IMR-90 (cell line): ENCODE measurements at regions not wholly inside any gene's neighbourhood (a gene's known extent, or its start where the extent isn't known, plus 50 kb on each side); places are given as distances from the start of the nearest gene placed in this dataset.

Experiments
- ATAC-seq: fragments of 200-7000 bp; cut with Tn5 transposase; 2 replicates; pipeline ENCODE4 v1.9.1; 2020; ENCODE audit warnings: low read depth, mild to moderate bottlenecking, moderate library complexity
- BruUV-seq: library from RNA; stranded (reverse); fragments of 400-500 nt; replicated peaks from 2 replicates; lab custom pipeline; 2021; lab: Mats Ljungman, UMichigan
- CTCF ChIA-PET: fragments of 300-600 bp; formaldehyde crosslinking; extraction: SDS; loops from one replicate; lab custom pipeline; 2021; ENCODE audit warnings: antibody characterized with exemption; lab: Yijun Ruan, JAX
- POLR2A ChIA-PET: fragments of 300-600 bp; sonication (Branson Sonifier 250); formaldehyde crosslinking; loops from one replicate; lab custom pipeline; 2022; ENCODE audit warnings: antibody characterized with exemption; ENCODE audit not compliant: unreplicated experiment; lab: Charles Lee
- DNase-seq: peaks from one replicate; pipeline ENCODE4 v3.0.0; 2013
- H2AFZ ChIP-seq: replicated peaks from 2 replicates; pipeline ENCODE3; 2013; ENCODE audit warnings: low read length, mild to moderate bottlenecking; ENCODE audit not compliant: poor library complexity
- H2AK5ac ChIP-seq: 2 replicates; pipeline ENCODE4 v1.6.1; 2013; ENCODE audit warnings: low read depth, low read length, inconsistent platforms
- H2AK9ac ChIP-seq: replicated peaks from 2 replicates; pipeline ENCODE3; 2013; ENCODE audit warnings: mild to moderate bottlenecking, low read depth, low read length, moderate library complexity; ENCODE audit not compliant: poor library complexity
- H2BK120ac ChIP-seq: 2 replicates; pipeline ENCODE4 v1.6.1; 2013; ENCODE audit warnings: low read depth, low read length, inconsistent platforms
- H2BK15ac ChIP-seq: 3 replicates; pipeline ENCODE4 v1.6.1; 2013; ENCODE audit warnings: low read depth, low read length, inconsistent platforms
- H2BK20ac ChIP-seq: 2 replicates; pipeline ENCODE4 v1.6.1; 2013; ENCODE audit warnings: low read depth, mild to moderate bottlenecking, inconsistent platforms, low read length, moderate library complexity
- H2BK5ac ChIP-seq: 2 replicates; pipeline ENCODE4 v1.6.1; 2013; ENCODE audit warnings: mild to moderate bottlenecking, low read depth, low read length, inconsistent platforms; ENCODE audit not compliant: poor library complexity, severe bottlenecking
- H3K14ac ChIP-seq: replicated peaks from 2 replicates; pipeline ENCODE4 v1.6.1; 2013; ENCODE audit warnings: low read depth, low read length, inconsistent platforms
- H3K18ac ChIP-seq: 2 replicates; pipeline ENCODE4 v1.6.1; 2013; ENCODE audit warnings: low read depth, low read length, control low read depth
- H3K23ac ChIP-seq: 2 replicates; pipeline ENCODE4 v1.6.1; 2013; ENCODE audit warnings: low read depth, low read length, inconsistent platforms
- H3K27ac ChIP-seq: 2 replicates; pipeline ENCODE4 v1.5.1; 2013; ENCODE audit warnings: mild to moderate bottlenecking, control low read depth, low read length; ENCODE audit not compliant: insufficient read depth
- H3K27me3 ChIP-seq: 2 replicates; pipeline ENCODE4 v1.6.1; 2013; ENCODE audit warnings: low read length; ENCODE audit not compliant: control insufficient read depth, insufficient read depth
- H3K36me3 ChIP-seq: 2 replicates; pipeline ENCODE4 v1.6.1; 2013; ENCODE audit warnings: low read length, mixed read lengths; ENCODE audit not compliant: control insufficient read depth, insufficient read depth
- H3K4ac ChIP-seq: 2 replicates; pipeline ENCODE4 v1.6.1; 2013; ENCODE audit warnings: low read depth, low read length, inconsistent platforms
- H3K4me1 ChIP-seq: 2 replicates; pipeline ENCODE4 v1.6.1; 2013; ENCODE audit warnings: low read length, mixed read lengths; ENCODE audit not compliant: control insufficient read depth, insufficient read depth
- H3K4me2 ChIP-seq: 2 replicates; pipeline ENCODE4 v1.6.1; 2013; ENCODE audit warnings: low read depth, mild to moderate bottlenecking, control low read depth, low read length, moderate library complexity
- H3K4me3 ChIP-seq: 2 replicates; pipeline ENCODE4 v1.5.1; 2013; ENCODE audit warnings: low read depth, mild to moderate bottlenecking, control low read depth, low read length, moderate library complexity; ENCODE audit not compliant: insufficient read depth
- H3K56ac ChIP-seq: 2 replicates; pipeline ENCODE4 v1.6.1; 2013; ENCODE audit warnings: low read length, inconsistent platforms; ENCODE audit not compliant: insufficient read depth; ENCODE audit errors: extremely low read depth
- H3K79me1 ChIP-seq, 2 experiments: 2 replicates each; pipeline ENCODE4 v1.6.1; 2013; ENCODE audit warnings: low read length in 2 of 2, inconsistent platforms in 1 of 2, low read depth in 1 of 2
- H3K9ac ChIP-seq: 2 replicates; pipeline ENCODE4 v1.6.1; 2013; ENCODE audit warnings: low read depth, low read length, control low read depth
- H3K9me1 ChIP-seq: 2 replicates; pipeline ENCODE4 v1.6.1; 2013; ENCODE audit warnings: low read length, inconsistent platforms; ENCODE audit not compliant: insufficient read depth
- H3K9me3 ChIP-seq: 2 replicates; pipeline ENCODE4 v1.6.1; 2013; ENCODE audit warnings: low read length; ENCODE audit not compliant: control insufficient read depth, insufficient read depth
- H4K20me1 ChIP-seq: 2 replicates; pipeline ENCODE4 v1.6.1; 2013; ENCODE audit warnings: low read length, inconsistent platforms; ENCODE audit not compliant: insufficient read depth
- H4K5ac ChIP-seq: 2 replicates; pipeline ENCODE4 v1.6.1; 2013; ENCODE audit warnings: mild to moderate bottlenecking, low read depth, low read length, control low read depth
- H4K8ac ChIP-seq, 2 experiments: 2 replicates each; pipeline ENCODE4 v1.6.1; 2013; ENCODE audit warnings: low read depth in 2 of 2, low read length in 2 of 2, control low read depth in 1 of 2, inconsistent platforms in 1 of 2
- H4K91ac ChIP-seq: 2 replicates; pipeline ENCODE4 v1.6.1; 2013; ENCODE audit warnings: low read depth, low read length, inconsistent platforms; ENCODE audit not compliant: insufficient read depth
- WGBS, 2 experiments: methylation state at CpG; one replicate each; pipeline versions ENCODE4 v1.1.5 to v1.1.7; 2013; ENCODE audit warnings: missing lambda C conversion rate in 2 of 2; ENCODE audit not compliant: insufficient read length in 1 of 2; ENCODE audit errors: extremely low coverage in 2 of 2; 5-methylcytosine and 5-hydroxymethylcytosine counted together
- dilution Hi-C: fragments of 300-500 bp; cut with HindIII; formaldehyde crosslinking; loops from one replicate; pipeline ENCODE4 v1.14.3; 2018; ENCODE audit warnings: low sequenced_read_pairs; ENCODE audit not compliant: unreplicated experiment
- in situ Hi-C: fragments of 300-500 bp; cut with MboI; formaldehyde crosslinking; loops from 3 replicates; pipeline ENCODE4 v1.14.3; 2019; ENCODE audit warnings: low sequenced_read_pairs, inconsistent platforms, mixed read lengths
- intact Hi-C: fragments of 100-400 bp; cut with micrococcal nuclease; formaldehyde crosslinking; loops from 2 replicates; pipeline ENCODE4 v1.10.0; 2022
- TF ChIP-seq, protein P1 (sequence below): fragments of 150-350 bp; IDR thresholded peaks from 2 replicates; pipeline ENCODE4 v1.6.1; 2016; ENCODE audit warnings: low read depth, mild to moderate bottlenecking, low read length, moderate library complexity, borderline replicate concordance

DNA sequence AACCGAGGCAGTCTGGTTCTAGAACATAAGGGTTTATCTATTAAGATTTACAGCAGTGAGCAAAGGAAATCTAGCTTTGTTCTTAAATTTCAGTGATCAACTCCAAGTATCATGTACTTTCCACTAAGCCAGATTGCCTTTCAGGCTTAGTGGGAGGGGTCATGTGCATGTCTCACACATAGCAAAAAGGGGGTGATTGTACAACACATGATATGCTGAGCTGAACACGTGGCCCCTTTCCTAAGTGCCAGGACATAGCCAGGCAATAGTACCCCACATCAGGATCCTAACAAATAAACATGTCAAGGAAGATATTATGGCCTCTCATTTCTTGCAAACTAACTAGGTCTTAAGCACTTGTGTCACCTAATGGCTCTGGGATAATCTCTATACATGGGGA is 347.2 kb downstream of the C12orf75 start:
- Histone ChIP-seq H3K56ac (no peak overlapping the region), H3K27me3 (no peaks in the 10 kb centered on the region), H2BK20ac (no peak overlapping the region), H2BK15ac (no peak overlapping the region), H3K9me1 (peaks cover 6% of the 10 kb centered on the region; the same call in 1 of the 2 replicates), H2BK5ac (no peak overlapping the region), H2BK120ac (no peak overlapping the region), H3K4me1 (peaks cover 8% of the 10 kb centered on the region), H3K27ac (no peak overlapping the region), H3K36me3 (no peaks in the 10 kb centered on the region), H3K4me3 (no peak overlapping the region), H3K23ac (no peak overlapping the region), H2AK5ac (no peak overlapping the region), H3K9me3 (no peaks in the 10 kb centered on the region), H4K5ac (no peak overlapping the region), H3K14ac (no peak overlapping the region), H3K9ac (no peak overlapping the region), H3K4me2 (no peak overlapping the region), H3K18ac (no peak overlapping the region), H2AFZ (no peak overlapping the region), H3K79me1 (no peaks in the 10 kb centered on the region), H3K4ac (no peak overlapping the region), H4K20me1 (no peaks in the 10 kb centered on the region), H4K91ac (no peak overlapping the region), H2AK9ac (no peak overlapping the region), H4K8ac (no peak overlapping the region)
- DNase-seq: no peak
- CTCF ChIA-PET: no interaction called here
- WGBS, 2 experiments: no CpG with 5 or more reads among the region's 2 CpGs
- in situ Hi-C loops (no loop called here), dilution Hi-C loops (no loop called here), intact Hi-C loops (no loop called here)
- BruUV-seq: no TSS peak
- no peak for ATAC-seq
- TF ChIP-seq, protein P1, sequence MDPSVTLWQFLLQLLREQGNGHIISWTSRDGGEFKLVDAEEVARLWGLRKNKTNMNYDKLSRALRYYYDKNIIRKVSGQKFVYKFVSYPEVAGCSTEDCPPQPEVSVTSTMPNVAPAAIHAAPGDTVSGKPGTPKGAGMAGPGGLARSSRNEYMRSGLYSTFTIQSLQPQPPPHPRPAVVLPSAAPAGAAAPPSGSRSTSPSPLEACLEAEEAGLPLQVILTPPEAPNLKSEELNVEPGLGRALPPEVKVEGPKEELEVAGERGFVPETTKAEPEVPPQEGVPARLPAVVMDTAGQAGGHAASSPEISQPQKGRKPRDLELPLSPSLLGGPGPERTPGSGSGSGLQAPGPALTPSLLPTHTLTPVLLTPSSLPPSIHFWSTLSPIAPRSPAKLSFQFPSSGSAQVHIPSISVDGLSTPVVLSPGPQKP: no peak
- POLR2A ChIA-PET: no interaction called here
